HG02885 (cell line): ENCODE measurements at regions not wholly inside any gene's neighbourhood (a gene's known extent, or its start where the extent isn't known, plus 50 kb on each side); places are given as distances from the start of the nearest gene placed in this dataset.
"Not testable (repeated sequence)": the region's sequence is repeated elsewhere in the genome, so short reads cannot be mapped to it uniquely, and the experiment has no call there.

Source experiments
- ATAC-seq: cut with Tn5 transposase; IDR thresholded peaks from one replicate; pipeline ENCODE4 v1.9.1; 2021; ENCODE audit warnings: mild to moderate bottlenecking; ENCODE audit not compliant: unreplicated experiment, poor library complexity

DNA sequence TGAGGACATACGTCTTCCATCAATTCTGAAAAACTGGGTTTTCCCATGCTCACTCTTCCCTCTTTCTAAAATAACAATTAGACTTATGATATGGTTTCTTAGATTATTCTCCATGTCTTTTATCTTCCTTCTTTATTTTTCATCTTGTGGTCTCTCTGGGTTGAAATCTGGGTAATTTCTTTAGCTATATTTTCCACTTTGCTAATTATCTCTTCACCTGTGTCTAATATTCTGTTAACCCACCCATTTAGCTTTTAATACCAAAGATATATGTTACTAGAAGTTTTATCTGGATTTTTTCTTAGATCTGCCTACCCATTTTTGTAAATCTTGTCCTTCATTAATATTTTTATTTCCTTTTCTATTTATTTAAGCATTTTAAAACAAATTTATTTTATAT, 121.8 kb downstream of the TENT5A start:
- ATAC-seq, result no peak

DNA sequence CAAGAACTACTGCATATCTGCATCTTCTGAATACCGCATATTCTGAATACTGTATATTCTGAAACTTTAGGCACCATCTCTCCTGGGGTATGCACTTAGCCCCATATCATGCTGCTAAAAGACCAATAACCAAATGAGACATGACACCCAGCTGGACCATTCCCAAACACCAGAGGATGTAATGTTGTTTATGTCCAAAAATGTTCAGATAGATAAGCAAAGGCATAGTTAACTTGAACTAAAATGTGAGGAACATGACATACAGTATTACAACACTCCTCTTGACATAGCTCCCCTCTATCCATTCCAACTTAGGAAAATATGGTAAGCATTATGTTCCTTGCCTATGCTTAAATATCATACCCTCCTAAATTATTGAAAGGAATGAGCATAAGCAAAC, 127.3 kb downstream of the TENT5A start:
- ATAC-seq, result no peak

DNA sequence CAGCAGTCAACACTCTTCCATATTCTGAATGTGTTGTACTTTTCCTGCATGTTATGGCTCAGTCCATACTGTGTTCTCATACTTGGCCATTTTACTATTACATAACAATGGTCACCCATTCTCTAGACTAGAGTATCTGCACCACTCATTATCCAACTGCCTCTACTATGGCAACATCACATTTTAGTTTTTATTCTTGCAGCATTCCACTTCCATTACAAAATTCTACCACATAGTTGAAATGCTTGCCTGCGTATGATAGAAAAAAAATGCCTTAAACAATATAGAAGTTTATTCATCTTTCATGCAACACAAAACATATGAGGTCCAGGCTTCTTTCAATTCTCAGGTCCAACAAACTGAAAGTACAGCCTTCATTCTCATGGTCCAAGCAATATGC, 128.0 kb downstream of the TENT5A start:
- ATAC-seq, result no peak

DNA sequence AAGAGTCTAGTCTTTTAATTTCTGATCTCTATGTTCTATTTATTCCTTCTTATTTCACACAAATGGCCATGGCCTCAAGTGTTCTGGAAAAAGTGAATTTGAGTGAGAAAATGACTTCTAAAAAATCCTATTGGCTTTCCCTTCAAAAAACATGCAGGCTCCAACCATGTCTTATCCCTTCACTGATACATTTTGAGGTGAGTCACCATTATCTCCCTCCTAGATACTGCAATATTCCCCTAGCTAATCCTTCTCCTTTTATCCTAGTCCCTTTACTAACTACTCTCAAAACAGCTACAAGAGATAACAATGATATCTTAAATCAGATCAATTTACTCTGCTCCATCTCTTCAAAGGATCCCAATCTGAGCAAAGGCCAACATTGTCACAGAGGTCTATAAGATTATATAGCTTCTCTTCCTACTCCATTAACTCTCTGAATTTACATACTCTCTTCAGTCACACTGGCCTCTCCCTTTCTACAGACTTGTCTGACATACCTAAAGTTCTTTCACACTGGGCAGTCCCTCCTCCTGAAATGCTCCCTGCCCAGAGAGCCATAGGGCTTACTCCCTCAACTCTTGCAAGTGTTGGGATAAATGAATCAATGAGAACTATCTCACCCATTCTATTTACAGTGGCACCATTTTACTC, 129.2 kb downstream of the TENT5A start:
- no peak for ATAC-seq

DNA sequence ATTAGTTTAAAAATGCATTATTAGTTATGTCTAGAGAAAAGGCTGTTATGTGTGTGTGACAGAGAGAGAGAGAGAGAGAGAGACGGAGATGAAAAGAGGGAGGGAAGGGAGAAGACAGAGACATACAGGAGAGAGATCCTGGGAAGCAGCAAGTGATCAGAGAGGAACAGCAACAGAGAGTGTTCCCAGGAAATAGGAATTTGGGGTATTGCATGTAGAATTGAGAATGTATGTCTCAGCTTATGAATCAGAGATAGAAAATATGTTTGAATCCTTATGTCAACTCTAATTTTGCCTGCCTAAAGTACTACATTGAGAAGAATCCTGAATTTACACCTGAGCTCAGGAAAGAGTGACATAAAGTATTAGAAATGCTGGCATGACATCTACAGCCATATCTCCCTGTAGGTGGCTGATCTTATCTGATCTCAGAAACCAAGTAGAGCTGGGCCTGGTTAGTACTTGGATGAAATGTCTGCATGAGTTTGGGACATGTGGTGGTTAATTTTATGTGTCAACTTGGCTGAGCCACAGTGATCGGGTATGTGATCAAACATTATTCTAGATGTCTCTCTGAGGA, 130.6 kb downstream of the TENT5A start:
- ATAC-seq, result no peak

DNA sequence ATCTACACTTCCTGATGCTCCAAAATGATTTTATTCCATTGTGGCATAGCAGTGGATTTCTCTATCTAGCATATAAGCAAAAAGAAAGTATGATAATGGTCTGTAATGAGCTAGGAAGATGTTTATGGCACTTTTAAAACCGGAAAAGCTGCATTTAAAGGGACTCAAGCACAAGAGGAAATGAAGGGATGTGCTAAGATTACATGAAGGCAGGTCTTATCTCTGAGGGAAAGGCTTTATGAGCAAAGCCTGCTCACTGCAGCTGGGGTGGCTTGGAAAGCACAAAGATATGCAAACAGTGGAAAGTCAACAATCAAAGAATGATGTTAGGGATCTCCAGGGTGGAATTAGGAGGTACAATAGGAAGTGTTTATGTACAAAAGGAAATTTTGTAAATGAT, 138.2 kb downstream of the TENT5A start:
- no peak for ATAC-seq

DNA sequence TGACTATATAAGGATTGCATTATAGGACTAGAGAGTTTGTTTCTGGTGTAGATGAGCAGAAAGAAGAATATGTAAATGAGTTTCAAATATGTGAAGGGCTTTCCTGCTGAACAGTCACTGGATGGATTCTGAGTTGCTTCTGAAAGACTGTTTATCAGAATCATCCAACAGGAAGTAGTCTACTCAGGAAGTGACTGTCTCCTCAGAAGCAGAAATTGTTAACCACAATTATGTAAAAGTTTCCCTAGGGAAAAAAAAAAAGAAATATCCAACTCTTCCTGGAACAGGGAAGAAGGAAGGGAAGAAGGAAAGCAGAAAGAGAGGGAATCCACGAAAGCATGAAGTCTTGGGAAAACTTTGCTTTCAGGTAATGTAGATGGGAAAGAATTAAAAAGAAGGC, 138.9 kb downstream of the TENT5A start:
- ATAC-seq, result no peak

DNA sequence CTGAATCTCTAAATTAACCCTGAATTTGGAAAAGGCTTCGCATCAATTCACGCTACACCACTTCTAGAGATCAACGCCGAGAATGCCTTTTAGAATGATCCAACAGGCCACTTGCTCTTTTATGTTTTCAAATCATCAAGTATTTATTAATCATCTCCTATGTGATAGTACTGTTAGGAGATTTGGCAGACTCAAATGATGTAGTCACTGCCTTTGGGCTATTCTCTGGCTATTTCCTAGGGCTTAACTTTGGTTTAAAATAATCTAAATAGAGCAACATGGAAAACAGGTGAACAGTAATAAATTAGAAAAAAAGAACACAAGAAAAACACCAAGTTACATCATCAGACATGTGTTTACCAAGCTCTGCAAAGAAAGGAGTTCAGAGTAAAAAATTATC, 140.3 kb downstream of the TENT5A start:
- ATAC-seq, result no peak

DNA sequence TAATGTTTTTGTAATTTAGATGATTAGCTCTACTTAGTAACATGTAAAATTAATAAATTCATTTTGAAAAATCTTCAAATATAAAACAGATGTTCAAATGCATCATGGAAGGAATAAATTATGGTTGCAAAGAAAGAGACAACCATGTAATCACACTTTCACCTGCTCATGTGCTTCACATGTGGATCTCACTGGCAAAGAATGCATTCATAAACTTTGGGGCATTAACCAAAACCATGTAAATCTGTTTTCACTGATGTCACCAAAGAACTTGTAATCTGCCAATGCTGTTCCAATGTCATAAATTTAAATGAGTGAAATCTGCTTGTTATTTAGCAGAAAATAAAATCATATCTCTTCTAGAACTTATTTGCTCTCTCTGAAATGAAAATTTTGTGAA, 142.7 kb downstream of the TENT5A start:
- ATAC-seq, result no peak

DNA sequence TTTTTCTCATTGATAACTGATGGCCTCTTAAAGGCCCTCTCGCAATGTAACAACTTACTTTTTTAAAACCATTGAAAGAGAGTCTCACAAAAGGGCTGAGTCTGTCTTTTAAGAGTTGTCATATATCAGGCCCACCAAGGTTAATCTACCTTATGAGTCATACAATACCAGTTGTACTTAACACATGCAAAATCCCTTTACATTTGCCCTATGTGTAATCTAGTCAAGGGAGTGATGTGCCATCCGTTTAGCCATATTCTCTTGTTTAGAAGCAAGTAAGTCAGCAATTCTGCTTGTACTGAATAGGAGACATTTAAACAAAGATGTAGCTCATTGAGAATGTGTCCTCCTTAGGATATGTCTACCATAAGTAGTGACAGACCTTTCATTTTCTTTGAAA, 143.7 kb downstream of the TENT5A start:
- ATAC-seq, result no peak

DNA sequence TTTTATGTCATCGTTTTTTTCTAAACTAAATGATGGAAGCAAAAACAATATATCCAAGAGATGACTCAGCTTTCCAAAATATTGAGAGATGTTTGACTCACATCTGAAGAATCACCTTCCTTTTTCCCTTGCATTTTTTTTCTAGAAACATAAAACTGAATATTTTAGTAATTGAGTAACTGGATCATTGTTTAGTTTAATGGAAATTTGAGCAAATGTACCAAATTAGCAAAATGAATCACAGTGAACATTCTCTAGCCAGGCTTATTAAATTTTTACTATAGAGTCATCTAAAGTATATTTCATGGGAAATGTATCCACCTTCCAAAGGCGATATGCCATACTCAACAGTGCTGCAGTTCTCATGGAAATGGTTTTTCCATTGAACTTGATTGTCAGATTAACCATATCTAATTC, 145.5 kb downstream of the TENT5A start:
- ATAC-seq, result no peak

DNA sequence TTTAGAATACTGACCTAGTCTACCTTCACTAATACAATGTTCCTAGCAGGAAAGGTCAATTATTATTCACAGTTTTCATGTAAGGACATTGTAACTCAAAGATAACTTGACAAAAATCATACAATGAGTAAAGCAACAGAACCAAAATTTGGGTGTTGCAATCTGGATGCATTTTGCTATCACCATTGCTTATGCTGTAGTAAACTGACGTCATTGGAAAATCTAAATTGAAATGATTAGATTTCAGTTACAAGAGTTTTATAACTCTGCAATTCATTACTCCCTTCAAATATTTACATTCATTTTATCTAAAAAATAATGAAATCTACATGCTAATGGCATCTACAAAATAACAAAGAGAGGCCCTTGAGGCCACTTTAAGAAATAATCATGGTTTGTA, 147.0 kb downstream of the TENT5A start:
- ATAC-seq, result no peak

DNA sequence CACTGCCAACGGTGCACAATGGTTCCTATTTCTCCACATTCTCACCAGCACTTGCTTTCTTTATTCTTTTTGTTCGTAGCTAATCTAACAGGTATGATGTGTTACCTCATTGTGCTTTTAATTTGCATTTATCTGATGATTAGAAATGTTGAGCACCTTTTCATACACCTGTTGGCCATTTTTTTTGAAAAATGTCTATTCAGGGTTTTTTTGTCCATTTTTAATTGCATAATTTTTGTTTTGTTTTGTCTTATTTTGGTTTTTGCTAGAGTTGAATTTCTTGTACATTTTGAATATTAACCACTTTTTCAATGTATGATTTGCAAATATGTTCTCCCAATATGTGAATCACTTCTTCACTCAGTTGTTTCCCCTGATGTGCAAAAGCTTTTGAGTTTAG, 150.6 kb downstream of the TENT5A start:
- no peak for ATAC-seq

DNA sequence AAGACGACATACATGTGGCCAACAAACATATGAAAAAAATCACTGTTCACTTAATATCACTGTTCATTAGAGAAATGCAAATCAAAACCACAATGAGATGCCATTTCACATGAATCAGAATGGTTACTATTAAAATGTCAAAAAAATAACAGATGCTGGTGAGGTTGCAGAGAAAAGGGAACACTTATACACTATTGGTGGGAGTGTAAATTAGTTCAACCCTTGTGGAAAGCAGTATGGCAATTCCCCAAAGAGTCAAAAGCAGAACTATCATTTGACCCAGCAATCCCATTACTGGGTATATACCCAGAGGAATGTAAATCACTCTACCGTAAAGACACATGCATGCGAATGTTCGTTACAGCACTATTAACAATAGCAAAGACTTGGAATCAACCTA, 152.0 kb downstream of the TENT5A start:
- not testable (repeated sequence) for ATAC-seq

DNA sequence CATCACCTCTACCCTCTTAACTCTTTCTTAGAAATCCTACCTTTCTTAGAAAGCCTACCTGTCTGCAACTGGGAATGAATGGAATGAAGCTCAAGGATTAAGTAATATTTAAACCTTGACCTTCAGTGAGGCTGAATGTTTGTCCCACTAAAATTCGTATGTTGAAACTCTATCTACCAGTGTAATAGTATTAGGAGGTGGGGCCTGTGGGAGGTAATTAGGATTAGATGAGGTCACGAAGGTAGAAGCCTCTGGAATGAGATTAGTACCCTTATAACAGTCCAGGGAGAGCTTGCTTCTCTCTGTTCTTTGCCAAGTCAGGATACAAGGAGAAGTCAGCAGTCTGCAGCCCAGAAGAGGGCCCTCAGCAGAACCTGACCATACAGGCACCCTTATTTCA, 158.0 kb downstream of the TENT5A start:
- no peak for ATAC-seq

DNA sequence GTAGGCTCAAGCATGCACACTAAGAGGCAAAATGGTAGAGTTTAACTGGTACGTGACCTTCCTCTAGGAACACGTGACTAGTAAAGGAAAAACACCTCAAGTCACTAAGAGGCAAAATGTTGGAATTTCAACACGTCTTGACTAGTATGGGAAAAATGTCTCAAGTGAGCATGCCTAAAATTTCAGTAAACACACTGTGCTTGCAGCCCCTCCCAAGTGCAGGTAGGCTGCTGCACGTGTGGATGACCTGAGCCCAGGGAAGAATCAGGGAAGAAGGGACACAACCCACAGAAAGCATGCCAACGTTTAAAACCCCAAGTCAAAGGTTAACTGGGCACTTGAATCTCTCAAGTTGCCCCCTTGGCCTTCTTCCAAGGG, 162.2 kb downstream of the TENT5A start:
- no peak for ATAC-seq

DNA sequence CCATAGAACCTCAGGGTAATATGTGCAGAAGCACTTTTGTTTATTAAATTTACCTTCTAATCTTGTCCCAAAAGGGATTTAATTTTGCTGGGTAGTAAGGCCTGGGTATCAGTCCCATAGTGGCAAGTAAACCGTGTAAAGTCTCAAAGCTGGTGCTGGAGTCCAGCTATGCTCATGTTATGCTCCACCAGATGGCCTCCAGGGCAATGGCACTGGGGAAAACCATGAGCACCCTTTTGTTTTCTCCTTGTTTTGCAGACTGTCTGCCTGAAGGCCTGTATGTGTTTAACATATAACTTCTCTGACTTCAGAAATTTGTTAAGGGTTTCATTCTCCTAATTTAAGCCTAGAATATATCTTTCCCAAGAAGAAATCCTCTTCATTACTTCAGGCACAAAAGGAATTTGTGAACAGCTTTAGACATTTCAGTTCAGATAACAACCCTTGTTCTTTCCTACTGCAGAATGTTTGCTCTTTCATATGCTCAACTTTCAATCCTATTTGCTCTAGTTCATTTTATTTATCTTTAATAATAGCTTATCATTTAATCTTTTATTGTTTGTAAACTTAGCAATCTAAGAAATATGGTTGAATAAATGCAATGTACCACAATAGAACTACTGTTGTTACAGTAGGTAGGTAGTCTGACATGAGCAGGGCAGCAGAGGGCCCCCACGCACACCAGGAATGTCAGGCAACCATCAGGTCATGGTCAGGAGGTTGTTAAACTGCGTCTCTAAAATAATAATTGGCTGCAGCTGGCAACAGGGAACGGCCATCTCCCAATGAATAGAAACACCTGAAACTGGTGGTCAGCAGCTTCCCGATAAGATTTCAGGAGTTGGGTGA, 162.8 kb downstream of the TENT5A start:
- no peak for ATAC-seq

DNA sequence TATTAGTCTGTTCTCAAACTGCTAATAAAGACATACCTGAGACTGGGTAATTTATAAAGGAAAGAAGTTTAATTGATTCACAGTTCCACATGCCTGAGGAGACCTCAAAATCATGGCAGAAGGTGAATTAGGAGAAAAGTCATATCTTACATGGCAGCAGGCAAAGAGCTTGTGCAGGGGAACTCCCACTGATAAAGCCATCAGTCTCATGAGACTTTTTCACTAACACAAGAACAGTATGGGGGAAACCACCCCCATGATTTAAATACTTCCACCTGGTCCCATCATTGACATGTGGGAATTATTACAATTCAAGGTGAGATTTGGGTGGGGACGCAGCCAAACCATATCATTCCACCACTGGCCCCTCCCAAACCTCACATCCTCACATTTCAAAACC, 166.8 kb downstream of the TENT5A start:
- not testable (repeated sequence) for ATAC-seq

DNA sequence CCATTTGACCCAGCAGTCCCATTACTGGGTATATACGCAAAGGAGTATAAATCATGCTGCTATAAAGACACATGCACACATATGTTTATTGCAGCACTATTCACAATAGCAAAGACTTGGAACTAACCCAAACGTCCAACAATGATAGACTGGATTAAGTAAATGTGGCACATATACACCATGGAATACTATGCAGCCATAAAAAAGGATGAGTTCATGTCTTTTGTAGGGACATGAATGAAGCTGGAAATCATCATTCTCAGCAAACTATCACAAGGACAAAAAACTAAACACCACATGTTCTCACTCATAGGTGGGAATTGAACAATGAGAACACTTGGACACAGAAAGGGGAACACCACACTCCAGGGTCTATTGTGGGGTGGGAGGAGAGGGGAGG, 168.3 kb downstream of the TENT5A start:
- ATAC-seq, result not testable (repeated sequence)

DNA sequence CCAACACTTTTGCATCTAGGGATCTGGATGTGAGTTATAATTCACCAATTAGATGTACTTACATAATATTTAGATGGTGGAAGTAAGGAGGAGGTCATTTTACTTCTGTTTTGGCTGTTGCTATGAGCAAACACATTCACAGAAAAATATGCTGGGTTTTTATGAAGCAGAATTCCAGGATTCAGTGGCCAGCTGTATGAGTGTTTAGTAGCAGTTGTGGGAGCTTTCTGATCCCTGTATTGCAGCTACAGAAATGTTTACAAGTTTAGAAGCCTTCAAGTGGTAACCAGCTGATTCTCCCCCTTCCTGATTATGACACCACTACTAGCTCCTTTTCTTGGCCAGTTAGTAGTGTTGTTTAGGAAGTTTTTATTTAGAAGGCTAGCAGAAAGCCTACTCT, 177.0 kb downstream of the TENT5A start:
- ATAC-seq, result no peak

DNA sequence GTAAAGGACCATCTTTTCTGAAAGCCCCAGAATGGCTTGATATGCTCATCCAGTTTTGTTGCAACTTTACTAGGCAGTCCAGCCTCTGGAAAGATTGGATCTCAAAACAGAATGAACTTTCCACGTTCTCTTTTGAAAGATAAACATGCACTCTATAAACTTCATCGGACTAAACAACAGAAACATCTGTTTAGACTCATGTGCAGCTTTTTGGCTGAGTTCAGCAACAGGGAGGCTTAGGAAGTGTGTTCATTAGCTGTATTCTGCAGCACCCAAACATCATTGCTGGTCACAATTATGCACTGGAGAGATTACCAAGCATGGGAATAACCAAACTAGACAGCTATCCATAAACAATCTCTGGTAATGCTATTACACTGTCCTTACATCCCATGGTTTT, 180.5 kb downstream of the TENT5A start:
- ATAC-seq, result no peak

DNA sequence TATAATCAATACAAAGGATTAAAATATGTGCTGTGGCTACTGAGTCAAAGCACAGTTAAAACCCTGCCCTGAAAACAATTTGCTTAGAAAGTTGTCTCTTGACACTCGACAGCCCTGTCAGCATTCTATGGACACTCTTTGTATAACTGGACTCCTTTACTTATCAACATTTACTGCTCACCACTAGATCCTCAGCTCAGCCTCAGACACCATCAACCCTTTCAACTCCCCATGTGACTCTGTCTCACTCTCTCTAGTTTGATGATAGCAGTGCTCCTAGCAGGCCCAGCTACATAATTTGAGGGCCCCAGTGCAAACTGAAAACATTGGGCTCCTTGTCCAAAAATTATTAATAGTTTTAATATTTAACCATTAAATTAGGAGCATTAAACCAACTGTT, 181.8 kb downstream of the TENT5A start:
- ATAC-seq, result no peak
